HL-60 (cell line): ENCODE measurements at regions not wholly inside any gene's neighbourhood (a gene's known extent, or its start where the extent isn't known, plus 50 kb on each side); places are given as distances from the start of the nearest gene placed in this dataset.

Experiments used
- DNase-seq, 2 experiments: peaks; one replicate each; pipeline ENCODE4 v3.0.0-alpha.2; 2010 to 2020; ENCODE audit warnings: low read depth in 1 of 2, low spot score in 1 of 2
- H3K27ac ChIP-seq: fragments of 250-450 bp; sonication (Bioruptor Pico); replicated peaks from 2 replicates; pipeline ENCODE4 v1.5.1; 2020; ENCODE audit warnings: mild to moderate bottlenecking, moderate library complexity
- H3K27me3 ChIP-seq: fragments of 250-450 bp; sonication (Bioruptor Pico); 2 replicates; pipeline ENCODE4 v1.5.1; 2021; ENCODE audit warnings: mild to moderate bottlenecking, moderate library complexity; ENCODE audit not compliant: insufficient read depth, poor library complexity, severe bottlenecking
- H3K4me3 ChIP-seq: replicated peaks from 2 replicates; pipeline ENCODE4 v1.5.1; 2011; ENCODE audit warnings: mild to moderate bottlenecking, control low read depth, low read length; ENCODE audit not compliant: insufficient read depth
- CTCF ChIP-seq: IDR thresholded peaks from one replicate; pipeline ENCODE4 v1.5.1; 2011; ENCODE audit warnings: low read length, control low read depth, inconsistent platforms; ENCODE audit not compliant: insufficient read depth
- GABPA ChIP-seq: IDR thresholded peaks from 2 replicates; pipeline ENCODE4 v1.6.1; 2012; ENCODE audit warnings: low read depth
- POLR2AphosphoS5 ChIP-seq: IDR thresholded peaks from 2 replicates; pipeline ENCODE4 v1.6.1; 2012; ENCODE audit warnings: low read depth
- REST ChIP-seq: IDR thresholded peaks from 2 replicates; pipeline ENCODE4 v1.6.1; 2012; ENCODE audit warnings: low read depth; ENCODE audit not compliant: insufficient replicate concordance
- SPI1 ChIP-seq: IDR thresholded peaks from 2 replicates; pipeline ENCODE4 v1.6.1; 2012; ENCODE audit warnings: low read depth, mild to moderate bottlenecking, borderline replicate concordance

- no peak for TF ChIP-seq SPI1
- TF ChIP-seq POLR2AphosphoS5, result no peak
- no peak for TF ChIP-seq REST
- TF ChIP-seq GABPA, result no peak
- no peak for TF ChIP-seq CTCF
- H3K27me3 ChIP-seq, result no peaks in the 10 kb centered on the region
- no peak for DNase-seq
- H3K4me3 ChIP-seq, result no peak overlapping the region
- H3K27ac ChIP-seq, result no peak overlapping the region
Measured at GRCh38 chr2:121142452-121142851, 142.6 kb downstream of the TFCP2L1 start.

GRCh38 chr2:121144111-121144510 lies 140.9 kb downstream of the TFCP2L1 start:
- no peak for DNase-seq
- Histone ChIP-seq H3K4me3 (no peak overlapping the region), H3K27ac (no peak overlapping the region), H3K27me3 (no peaks in the 10 kb centered on the region)
- TF ChIP-seq POLR2AphosphoS5, result no peak
- no peak for TF ChIP-seq REST
- no peak for TF ChIP-seq CTCF
- TF ChIP-seq GABPA, result no peak
- no peak for TF ChIP-seq SPI1

- no peak overlapping the region for H3K4me3 ChIP-seq
- H3K27ac ChIP-seq, result no peak overlapping the region
- no peaks in the 10 kb centered on the region for H3K27me3 ChIP-seq
- DNase-seq, result no peak
- TF ChIP-seq REST, result no peak
- no peak for TF ChIP-seq CTCF
- TF ChIP-seq GABPA, result no peak
- TF ChIP-seq POLR2AphosphoS5, result no peak
- TF ChIP-seq SPI1, result no peak
Measured at GRCh38 chr2:121146630-121147029, 138.4 kb downstream of the TFCP2L1 start.
